Stimulated activated CD4-positive, alpha-beta T cell treated with anti-CD3 and anti-CD28 coated beads, Interleukin-2, amount 100 ng/mL, for 24 hours (primary cell): ENCODE measurements at regions not wholly inside any gene's neighbourhood (a gene's known extent, or its start where the extent isn't known, plus 50 kb on each side); places are given as distances from the start of the nearest gene placed in this dataset.
"Not testable (repeated sequence)": the region's sequence is repeated elsewhere in the genome, so short reads cannot be mapped to it uniquely, and the experiment has no call there.

ENCODE experiments used
- DNase-seq, 2 donors: peaks; one replicate each; pipeline ENCODE4 v3.0.0-alpha.2; 2020

- DNase-seq, result no peak
Measured at GRCh38 chr5:67870662-67871061, 344.9 kb upstream of the PIK3R1 start.

- not testable (repeated sequence) for DNase-seq
Measured at GRCh38 chr5:67864335-67864734, 351.2 kb upstream of the PIK3R1 start.

GRCh38 chr5:67858471-67859031 is 357.0 kb upstream of the PIK3R1 start:
- no peak for DNase-seq

GRCh38 chr5:67857502-67857901 is 358.1 kb upstream of the PIK3R1 start:
- no peak for DNase-seq

- no peak for DNase-seq
Measured at GRCh38 chr5:67855523-67855922, 360.0 kb upstream of the PIK3R1 start.

- not testable (repeated sequence) for DNase-seq
Measured at GRCh38 chr5:67850906-67851305, 364.6 kb upstream of the PIK3R1 start.

GRCh38 chr5:67844924-67845323 is 370.6 kb upstream of the PIK3R1 start:
- DNase-seq, result no peak

GRCh38 chr5:67842806-67843205 is 372.8 kb upstream of the PIK3R1 start:
- DNase-seq, result no peak

GRCh38 chr5:67837225-67837624 is 378.3 kb upstream of the PIK3R1 start:
- DNase-seq, result not testable (repeated sequence)

GRCh38 chr5:67836496-67836895 is 379.1 kb upstream of the PIK3R1 start:
- DNase-seq, result not testable (repeated sequence)

- DNase-seq, result no peak
Measured at GRCh38 chr5:67831048-67831447, 384.5 kb upstream of the PIK3R1 start.

- no peak for DNase-seq
Measured at GRCh38 chr5:67827541-67827940, 388.0 kb upstream of the PIK3R1 start.

- no peak for DNase-seq
Measured at GRCh38 chr5:67824852-67825251, 390.7 kb upstream of the PIK3R1 start.

GRCh38 chr5:67817652-67818051 is 397.9 kb upstream of the PIK3R1 start:
- DNase-seq, result no peak

- DNase-seq, result no peak
Measured at GRCh38 chr5:67816456-67816855, 399.1 kb upstream of the PIK3R1 start.

- no peak for DNase-seq
Measured at GRCh38 chr5:67815455-67816391, 399.8 kb upstream of the PIK3R1 start.

GRCh38 chr5:67814569-67815311 is 400.8 kb upstream of the PIK3R1 start:
- DNase-seq, result no peak

- no peak for DNase-seq
Measured at GRCh38 chr5:67813877-67814539, 401.5 kb upstream of the PIK3R1 start.

- no peak for DNase-seq
Measured at GRCh38 chr5:67809589-67809988, 406.0 kb upstream of the PIK3R1 start.

GRCh38 chr5:67808340-67808739 is 407.2 kb upstream of the PIK3R1 start:
- DNase-seq, result no peak

GRCh38 chr5:67807439-67807888 is 408.1 kb upstream of the PIK3R1 start:
- DNase-seq, result no peak

- no peak for DNase-seq
Measured at GRCh38 chr5:67806654-67807438, 408.7 kb upstream of the PIK3R1 start.
